PFSK-1 (cell line): ENCODE measurements at regions not wholly inside any gene's neighbourhood (a gene's known extent, or its start where the extent isn't known, plus 50 kb on each side); places are given as distances from the start of the nearest gene placed in this dataset.

Source experiments
- FOXP2 ChIP-seq: optimal IDR thresholded peaks from 2 replicates; pipeline ENCODE3; 2011; ENCODE audit warnings: borderline replicate concordance, control low read depth, inconsistent platforms; ENCODE audit not compliant: insufficient read depth; ENCODE audit errors: extremely low read length, extremely low read depth
- POLR2AphosphoS5 ChIP-seq: IDR thresholded peaks from 2 replicates; pipeline ENCODE4 v1.6.1; 2012; ENCODE audit warnings: low read depth, mild to moderate bottlenecking, control low read depth, low read length, moderate library complexity

DNA sequence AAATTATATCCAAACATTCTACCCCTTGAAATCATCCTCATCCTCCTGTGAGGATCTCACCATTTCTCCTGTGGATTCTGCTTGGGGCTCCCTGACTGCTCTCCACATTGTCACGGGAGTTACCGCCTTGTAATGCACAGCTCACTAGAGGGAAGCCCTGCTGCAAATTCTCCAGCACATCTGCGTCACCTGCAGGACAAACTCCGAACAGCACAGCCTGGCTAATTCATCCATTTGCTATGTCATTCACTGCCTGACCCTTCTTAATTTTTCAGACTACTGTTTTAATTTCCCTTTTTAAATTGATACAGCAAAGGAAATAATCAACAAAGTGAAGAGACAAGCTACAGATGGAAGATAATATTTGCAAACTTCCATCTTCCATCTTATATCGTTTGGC is 627.4 kb downstream of the FBXO15 start:
- TF ChIP-seq POLR2AphosphoS5: no peak
- TF ChIP-seq FOXP2: no peak
